K562 (cell line): ENCODE measurements at regions not wholly inside any gene's neighbourhood (a gene's known extent, or its start where the extent isn't known, plus 50 kb on each side); places are given as distances from the start of the nearest gene placed in this dataset.

Experiments
- ATAC-seq: fragments of 200-7000 bp; cut with Tn5 transposase; 3 replicates; pipeline ENCODE4 v1.9.1; 2020; ENCODE audit warnings: moderate library complexity
- BruUV-seq: library from RNA; stranded (reverse); fragments of 400-500 nt; replicated peaks from 2 replicates; lab custom pipeline; 2021; lab: Mats Ljungman, UMichigan
- CTCF ChIA-PET: fragments of 300-600 bp; formaldehyde crosslinking; extraction: SDS; loops from one replicate; lab custom pipeline; 2021; ENCODE audit warnings: low intra/inter-chr PET ratio; lab: Yijun Ruan, JAX
- POLR2A ChIA-PET: fragments of 300-600, 350-650 bp; sonication (Branson Sonifier 250); formaldehyde crosslinking; extraction: SDS; loops from one replicate; lab custom pipeline; 2021; ENCODE audit warnings: antibody characterized with exemption, inconsistent platforms; lab: Yijun Ruan, JAX
- DNase-seq, 4 experiments: peaks; one replicate each; pipeline versions ENCODE4 v3.0.0 to v3.0.0-alpha.2; 2011 to 2018; ENCODE audit warnings: low spot score in 3 of 4, mixed read lengths in 3 of 4; ENCODE audit errors: extremely low read depth in 1 of 4
- FAIRE-seq: peaks from 2 replicates; lab custom pipeline; 2011; peaks lifted over from hg19 to GRCh38; lab: Jason Lieb, UNC
- H2AFZ ChIP-seq: 2 replicates; pipeline ENCODE4 v1.6.0; 2011; ENCODE audit warnings: low read depth, low read length, control low read depth, inconsistent platforms
- H3K27ac ChIP-seq: fragments of 200-600 bp; 3 replicates; pipeline ENCODE4 v1.8.0; 2011; ENCODE audit warnings: low read depth, mild to moderate bottlenecking, control low read depth, inconsistent platforms, low read length, moderate library complexity, mixed read lengths; ENCODE audit errors: extremely low read depth
- H3K27me3 ChIP-seq, 2 experiments: fragments of 300-600 bp in 1 of 2; 2 replicates in 1 of 2; 3 replicates in 1 of 2; pipeline versions ENCODE4 v1.6.0 to v1.8.0; 2011; ENCODE audit warnings: inconsistent platforms in 2 of 2, low read length in 2 of 2, mild to moderate bottlenecking in 1 of 2, mixed read lengths in 1 of 2, moderate library complexity in 1 of 2; ENCODE audit not compliant: control insufficient read depth in 2 of 2, insufficient read depth in 2 of 2
- H3K36me3 ChIP-seq: fragments of 300-600 bp; 3 replicates; pipeline ENCODE4 v1.8.0; 2011; ENCODE audit warnings: mild to moderate bottlenecking, low read length, inconsistent platforms; ENCODE audit not compliant: control insufficient read depth, insufficient read depth
- H3K4me1 ChIP-seq, 2 experiments: fragments of 200-600 bp in 1 of 2; replicated peaks in 1 of 2; 2 replicates in 1 of 2; 3 replicates in 1 of 2; pipeline versions ENCODE4 v1.5.1 to v1.8.0; 2011; ENCODE audit warnings: inconsistent platforms in 2 of 2, low read length in 2 of 2, mild to moderate bottlenecking in 1 of 2, mixed read lengths in 1 of 2, moderate library complexity in 1 of 2; ENCODE audit not compliant: control insufficient read depth in 2 of 2, insufficient read depth in 2 of 2
- H3K4me2 ChIP-seq: 2 replicates; pipeline ENCODE4 v1.6.1; 2011; ENCODE audit warnings: low read length, control low read depth, inconsistent platforms, mixed read lengths; ENCODE audit not compliant: insufficient read depth
- H3K4me3 ChIP-seq: fragments of 200-600 bp; sonication (generic), shearing (Covaris generic); 2 replicates; pipeline ENCODE4 v1.5.1; 2016; ENCODE audit warnings: control low read depth, inconsistent platforms
- H3K79me2 ChIP-seq: fragments of 200-600 bp; 3 replicates; pipeline ENCODE4 v1.8.0; 2011; ENCODE audit warnings: low read length, inconsistent platforms; ENCODE audit not compliant: control insufficient read depth, insufficient read depth
- H3K9ac ChIP-seq, 2 experiments: 2 replicates each; pipeline versions ENCODE4 v1.6.0 to v1.6.1; 2011; ENCODE audit warnings: low read depth in 2 of 2, low read length in 2 of 2, control low read depth in 1 of 2, inconsistent platforms in 1 of 2, mild to moderate bottlenecking in 1 of 2, mixed read lengths in 1 of 2; ENCODE audit not compliant: insufficient read depth in 1 of 2
- H3K9me1 ChIP-seq: one replicate; pipeline ENCODE4 v1.6.0; 2011; ENCODE audit warnings: inconsistent platforms, mild to moderate bottlenecking, low read length, moderate library complexity; ENCODE audit not compliant: control insufficient read depth, insufficient read depth
- H3K9me3 ChIP-seq: replicated peaks from 2 replicates; pipeline ENCODE4 v1.5.1; 2011; ENCODE audit warnings: low read depth, low read length, inconsistent platforms; ENCODE audit not compliant: control insufficient read depth, insufficient read depth
- H4K20me1 ChIP-seq: replicated peaks from 2 replicates; pipeline ENCODE4 v1.6.1; 2011; ENCODE audit warnings: low read length, inconsistent platforms, mixed read lengths; ENCODE audit not compliant: control insufficient read depth, insufficient read depth
- ARID2 ChIP-seq: fragments of 450-650 bp; IDR thresholded peaks from 2 replicates; pipeline ENCODE4 v1.6.1; 2017; ENCODE audit warnings: antibody characterized with exemption, mild to moderate bottlenecking
- CHCHD3 ChIP-seq: fragments of 250-450 bp; sonication (Bioruptor Pico); IDR thresholded peaks from 2 replicates; pipeline ENCODE4 v2.1.2; 2022; ENCODE audit warnings: mild to moderate bottlenecking
- DPF2 ChIP-seq: fragments of 450-650 bp; IDR thresholded peaks from 2 replicates; pipeline ENCODE4 v1.6.1; 2016
- EZH2 ChIP-seq: IDR thresholded peaks from 2 replicates; pipeline ENCODE4 v1.6.1; 2012; ENCODE audit warnings: low read depth, mild to moderate bottlenecking, inconsistent platforms, low read length, borderline replicate concordance
- HCFC1 ChIP-seq: IDR thresholded peaks from 2 replicates; pipeline ENCODE4 v1.6.1; 2012; ENCODE audit warnings: low read depth, low read length, improper control_type of control experiment
- HDGF ChIP-seq: fragments of 450-650 bp; IDR thresholded peaks from 2 replicates; pipeline ENCODE4 v1.6.1; 2016
- MCM2 ChIP-seq: fragments of 450-650 bp; IDR thresholded peaks from 2 replicates; pipeline ENCODE4 v1.6.1; 2017; ENCODE audit warnings: low read depth, mild to moderate bottlenecking
- MYC ChIP-seq, 2 experiments: fragments of 250-450 bp in 1 of 2; sonication (Bioruptor Pico) in 1 of 2; IDR thresholded peaks; 2 replicates each; pipeline versions ENCODE4 v1.5.1 to v1.6.1; 2012 to 2021; ENCODE audit warnings: low read depth in 2 of 2, borderline replicate concordance in 1 of 2, improper control_type of control experiment in 1 of 2, low read length in 1 of 2, mild to moderate bottlenecking in 1 of 2, moderate library complexity in 1 of 2
- NCOR1 ChIP-seq: fragments of 450-650 bp; IDR thresholded peaks from 2 replicates; pipeline ENCODE4 v1.6.1; 2016; ENCODE audit warnings: mild to moderate bottlenecking, moderate library complexity
- RBM17 ChIP-seq: fragments of 200-400 bp; formaldehyde crosslinking; IDR thresholded peaks from 2 replicates; pipeline ENCODE4 v1.6.1; 2017; ENCODE audit warnings: low read depth, mild to moderate bottlenecking, low read length, borderline replicate concordance
- RBM34 ChIP-seq: fragments of 200-400 bp; formaldehyde crosslinking; IDR thresholded peaks from 2 replicates; pipeline ENCODE4 v1.6.1; 2018; ENCODE audit warnings: low read length, borderline replicate concordance; ENCODE audit not compliant: insufficient read depth
- SLC30A9 ChIP-seq: fragments of 250-450 bp; sonication (Bioruptor Pico); IDR thresholded peaks from 2 replicates; pipeline ENCODE4 v1.8.0; 2022; ENCODE audit warnings: mild to moderate bottlenecking, moderate library complexity
- WGBS: fragments of 100-300 bp; shearing (Covaris generic); methylation state at CpG from one replicate; pipeline ENCODE4 v1.1.6; 2016; ENCODE audit warnings: low coverage, mixed read lengths; ENCODE audit not compliant: insufficient coverage; ENCODE audit errors: missing lambda C conversion rate; 5-methylcytosine and 5-hydroxymethylcytosine counted together
- in situ Hi-C: fragments of 300-500 bp; cut with MboI; formaldehyde crosslinking; loops from 4 replicates; pipeline ENCODE4 v1.15.0; 2018; ENCODE audit warnings: inconsistent platforms, mixed read lengths
- intact Hi-C: fragments of 100-400 bp; cut with micrococcal nuclease; formaldehyde crosslinking; loops from 2 replicates; pipeline ENCODE4 v1.14.2; 2022
- TF ChIP-seq, protein P1 (sequence below): fragments of 450-650 bp; formaldehyde crosslinking; IDR thresholded peaks from 2 replicates; pipeline ENCODE4 v1.4.0; 2020; ENCODE audit warnings: mild to moderate bottlenecking, mixed read lengths

DNA sequence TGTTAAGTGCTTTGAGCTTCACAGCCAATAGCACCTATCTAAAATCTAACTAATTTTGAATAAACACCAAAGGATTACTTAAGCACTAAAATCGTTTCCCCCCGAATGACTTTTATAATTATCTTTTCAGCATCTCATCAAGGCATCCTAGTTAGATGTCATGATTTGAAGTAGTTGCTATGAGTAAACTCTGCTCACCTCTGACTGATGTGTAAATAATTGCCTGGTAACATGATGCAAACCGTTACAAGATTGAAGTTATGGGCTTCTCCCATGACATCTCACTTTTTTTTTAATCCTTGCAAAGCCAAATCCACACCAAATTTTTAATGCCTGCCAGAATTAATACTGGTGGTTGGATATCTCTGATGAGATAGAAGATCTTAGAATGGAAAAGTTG lies 377.1 kb downstream of the PRDM5 start:
- no peaks in the 10 kb centered on the region for H3K9me3 ChIP-seq
- CTCF ChIA-PET = no interaction called here
- WGBS = 2% methylated on average over 3 of the region's 3 CpGs
- TF ChIP-seq, protein P1, sequence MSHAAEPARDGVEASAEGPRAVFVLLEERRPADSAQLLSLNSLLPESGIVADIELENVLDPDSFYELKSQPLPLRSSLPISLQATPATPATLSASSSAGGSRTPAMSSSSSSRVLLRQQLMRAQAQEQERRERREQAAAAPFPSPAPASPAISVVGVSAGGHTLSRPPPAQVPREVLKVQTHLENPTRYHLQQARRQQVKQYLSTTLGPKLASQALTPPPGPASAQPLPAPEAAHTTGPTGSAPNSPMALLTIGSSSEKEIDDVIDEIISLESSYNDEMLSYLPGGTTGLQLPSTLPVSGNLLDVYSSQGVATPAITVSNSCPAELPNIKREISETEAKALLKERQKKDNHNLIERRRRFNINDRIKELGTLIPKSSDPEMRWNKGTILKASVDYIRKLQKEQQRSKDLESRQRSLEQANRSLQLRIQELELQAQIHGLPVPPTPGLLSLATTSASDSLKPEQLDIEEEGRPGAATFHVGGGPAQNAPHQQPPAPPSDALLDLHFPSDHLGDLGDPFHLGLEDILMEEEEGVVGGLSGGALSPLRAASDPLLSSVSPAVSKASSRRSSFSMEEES = no peak
- TF ChIP-seq, all 486 proteins: peak for 0
- Histone ChIP-seq H3K4me3 (no peak overlapping the region), H3K4me1 (no peaks in the 10 kb centered on the region), H3K79me2 (no peaks in the 10 kb centered on the region), H2AFZ (no peak overlapping the region), H3K27ac (no peak overlapping the region), H3K9ac (no peak overlapping the region), H3K9me1 (no peaks in the 10 kb centered on the region), H3K4me2 (no peak overlapping the region), H4K20me1 (no peaks in the 10 kb centered on the region), H3K27me3 (no peaks in the 10 kb centered on the region), H3K36me3 (no peaks in the 10 kb centered on the region)
- in situ Hi-C loops = no loop called here
- POLR2A ChIA-PET = no interaction called here
- no peak for DNase-seq
- FAIRE-seq = no peak
- BruUV-seq = no TSS peak
- intact Hi-C loops = no loop called here
- ATAC-seq = no peak

DNA sequence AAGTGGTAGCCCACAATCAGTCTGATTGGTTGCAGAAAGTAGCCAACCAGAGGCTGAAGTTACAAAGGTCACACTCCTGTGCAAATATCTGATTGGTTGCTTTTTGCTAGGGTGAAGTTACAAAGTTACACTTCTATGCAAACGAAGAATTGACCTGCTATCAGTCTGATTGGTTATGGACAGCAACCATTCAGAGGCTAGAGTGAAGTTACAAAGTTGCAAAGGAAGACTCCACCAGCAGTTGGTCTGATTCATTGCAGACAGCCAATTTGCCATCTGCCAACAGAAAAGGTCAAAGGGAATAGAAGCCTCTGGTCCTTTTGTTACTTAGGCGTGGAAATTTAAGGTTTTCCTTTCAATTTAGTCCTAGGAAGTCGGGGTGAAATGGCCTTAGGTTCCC lies 377.7 kb downstream of the PRDM5 start:
- Histone ChIP-seq H3K79me2 (no peaks in the 10 kb centered on the region), H2AFZ (no peak overlapping the region), H3K9ac (no peak overlapping the region), H4K20me1 (no peaks in the 10 kb centered on the region), H3K27ac (no peak overlapping the region), H3K4me1 (no peaks in the 10 kb centered on the region), H3K4me2 (no peak overlapping the region), H3K27me3 (no peaks in the 10 kb centered on the region), H3K36me3 (no peaks in the 10 kb centered on the region), H3K4me3 (no peak overlapping the region)
- in situ Hi-C loops (no loop called here), intact Hi-C loops (no loop called here)
- ATAC-seq = no peak
- FAIRE-seq = no peak
- POLR2A ChIA-PET = no interaction called here
- 0% methylated on average over 3 of the region's 3 CpGs for WGBS
- no peak for DNase-seq
- TF ChIP-seq HCFC1 (no peak), HDGF (no peak), EZH2 (no peak), RBM17 (no peak), NCOR1 (no peak), CHCHD3 (CRISPR knock-in tag) (no peak), MCM2 (no peak), DPF2 (no peak), MYC (IDR thresholded peaks at IDR 0.05; ENCODE audit: low read depth, low read length) (no peak), MYC (CRISPR knock-in tag; IDR thresholded peaks at IDR 0.05; ENCODE audit: borderline replicate concordance, low read depth) (no peak), RBM34 (no peak), SLC30A9 (CRISPR knock-in tag) (no peak), ARID2 (no peak)
- TF ChIP-seq, all 486 proteins: peak for 0
- CTCF ChIA-PET = no interaction called here
- no TSS peak for BruUV-seq
- Histone ChIP-seq H3K9me1 (no peaks in the 10 kb centered on the region), H3K9me3 (no peaks in the 10 kb centered on the region)
